ENCODE measurements at regions not wholly inside any gene's neighbourhood (a gene's known extent, or its start where the extent isn't known, plus 50 kb on each side); places are given as distances from the start of the nearest gene placed in this dataset.

- peaks cover 1 to 18% (median 5%) of the 10 kb centered on the region in 8 donors for H3K9me3 Mint-ChIP-seq
- no peaks in the 10 kb centered on the region for H3K27me3 ChIP-seq (ENCODE audit: insufficient read depth, low read length)
These were observed 511.2 kb downstream of the METTL4 start for GRCh38 chr18:2060086-2060485.

GRCh38 chr18:2070631-2071030, 500.7 kb downstream of the METTL4 start:
- Histone ChIP-seq H3K27me3 (ENCODE audit: insufficient read depth, low read length) (no peaks in the 10 kb centered on the region), H3K36me3 (ENCODE audit: insufficient read depth, low read length) (no peaks in the 10 kb centered on the region), H3K4me3 (ENCODE audit: low read length in 2 of 2) (no peak overlapping the region), H3K27ac (ENCODE audit: low read depth, low read length) (no peak overlapping the region), H3K4me1 (ENCODE audit: insufficient read depth, low read length) (no peaks in the 10 kb centered on the region), H3K9me3 (ENCODE audit: control insufficient read depth in 1 of 2, low read length in 2 of 2) (no peaks in the 10 kb centered on the region)
- no peak overlapping the region for H3K4me3 Mint-ChIP-seq
- H3K27me3 Mint-ChIP-seq: no peaks in the 10 kb centered on the region
- no peaks in the 10 kb centered on the region for H3K36me3 Mint-ChIP-seq
- DNase-seq: no peak
- intact Hi-C loops (cut with micrococcal nuclease): no loop called here
- H3K4me1 Mint-ChIP-seq: no peaks in the 10 kb centered on the region
- CTCF ChIA-PET (ENCODE audit: partially characterized antibody): interaction anchor here (1.1 kb wide), 1 partner anchor 13 kb away, joined by 3 read pairs; no protein-coding TSS in a partner anchor
- no peak overlapping the region for H3K27ac Mint-ChIP-seq
- peaks cover 0 to 6% (median 0%) of the 10 kb centered on the region in 8 donors for H3K9me3 Mint-ChIP-seq
- POLR2A ChIA-PET (ENCODE audit: partially characterized antibody): no interaction called here

More at GRCh38 chr18:2060086-2060485, 511.2 kb downstream of the METTL4 start:
- no peaks in the 10 kb centered on the region for H3K36me3 ChIP-seq (ENCODE audit: insufficient read depth, low read length)
- Mint-ChIP-seq H3K4me1 (no peaks in the 10 kb centered on the region), H3K4me3 (no peak overlapping the region), H3K27ac (no peak overlapping the region), H3K36me3 (no peaks in the 10 kb centered on the region), H3K27me3 (peaks cover 0 to 7% of the 10 kb centered on the region in 2 donors)
- H3K4me1 ChIP-seq (ENCODE audit: insufficient read depth, low read length): no peaks in the 10 kb centered on the region
- no peak overlapping the region for H3K27ac ChIP-seq (ENCODE audit: low read depth, low read length)
- DNase-seq: no peak
- ChIA-PET CTCF (ENCODE audit: partially characterized antibody) (no interaction called here), POLR2A (ENCODE audit: partially characterized antibody) (no interaction called here)
- no peaks in the 10 kb centered on the region for H3K9me3 ChIP-seq (ENCODE audit: control insufficient read depth in 1 of 2, low read length in 2 of 2)
- H3K4me3 ChIP-seq (ENCODE audit: low read length in 2 of 2): no peak overlapping the region
- intact Hi-C loops (cut with micrococcal nuclease): no loop called here

GRCh38 chr18:2075499-2075898, 495.8 kb downstream of the METTL4 start:
- DNase-seq: no peak
- H3K4me1 ChIP-seq (ENCODE audit: insufficient read depth, low read length): no peaks in the 10 kb centered on the region
- H3K36me3 ChIP-seq (ENCODE audit: insufficient read depth, low read length): no peaks in the 10 kb centered on the region
- Mint-ChIP-seq H3K36me3 (no peaks in the 10 kb centered on the region), H3K27me3 (peaks cover 3% of the 10 kb centered on the region in 2 donors), H3K27ac (no peak overlapping the region), H3K4me3 (no peak overlapping the region), H3K9me3 (peaks cover 0 to 4% (median 0%) of the 10 kb centered on the region in 8 donors), H3K4me1 (no peaks in the 10 kb centered on the region)
- intact Hi-C loops (cut with micrococcal nuclease): no loop called here
- CTCF ChIA-PET (ENCODE audit: partially characterized antibody): no interaction called here
- no peak overlapping the region for H3K27ac ChIP-seq (ENCODE audit: low read depth, low read length)
- no peak overlapping the region for H3K4me3 ChIP-seq (ENCODE audit: low read length in 2 of 2)
- no peaks in the 10 kb centered on the region for H3K27me3 ChIP-seq (ENCODE audit: insufficient read depth, low read length)
- H3K9me3 ChIP-seq (ENCODE audit: control insufficient read depth in 1 of 2, low read length in 2 of 2): no peaks in the 10 kb centered on the region
- POLR2A ChIA-PET (ENCODE audit: partially characterized antibody): no interaction called here

GRCh38 chr18:2082676-2083075, 488.6 kb downstream of the METTL4 start:
- Mint-ChIP-seq H3K4me3 (no peak overlapping the region), H3K36me3 (no peaks in the 10 kb centered on the region), H3K27ac (no peak overlapping the region), H3K27me3 (no peaks in the 10 kb centered on the region), H3K4me1 (no peaks in the 10 kb centered on the region), H3K9me3 (no peaks in the 10 kb centered on the region)
- no peaks in the 10 kb centered on the region for H3K9me3 ChIP-seq (ENCODE audit: control insufficient read depth in 1 of 2, low read length in 2 of 2)
- no peak overlapping the region for H3K4me3 ChIP-seq (ENCODE audit: low read length in 2 of 2)
- CTCF ChIA-PET (ENCODE audit: partially characterized antibody): no interaction called here
- POLR2A ChIA-PET (ENCODE audit: partially characterized antibody): no interaction called here
- intact Hi-C loops (cut with micrococcal nuclease): no loop called here
- no peak overlapping the region for H3K27ac ChIP-seq (ENCODE audit: low read depth, low read length)
- no peaks in the 10 kb centered on the region for H3K27me3 ChIP-seq (ENCODE audit: insufficient read depth, low read length)
- H3K4me1 ChIP-seq (ENCODE audit: insufficient read depth, low read length): no peaks in the 10 kb centered on the region
- no peak for DNase-seq
- H3K36me3 ChIP-seq (ENCODE audit: insufficient read depth, low read length): no peaks in the 10 kb centered on the region

GRCh38 chr18:2083691-2084090, 487.6 kb downstream of the METTL4 start:
- H3K9me3 ChIP-seq (ENCODE audit: control insufficient read depth in 1 of 2, low read length in 2 of 2): no peaks in the 10 kb centered on the region
- H3K4me3 Mint-ChIP-seq: no peak overlapping the region
- no peaks in the 10 kb centered on the region for H3K9me3 Mint-ChIP-seq
- no peaks in the 10 kb centered on the region for H3K36me3 Mint-ChIP-seq
- H3K4me1 ChIP-seq (ENCODE audit: insufficient read depth, low read length): no peaks in the 10 kb centered on the region
- POLR2A ChIA-PET (ENCODE audit: partially characterized antibody): no interaction called here
- H3K4me3 ChIP-seq (ENCODE audit: low read length in 2 of 2): no peak overlapping the region
- no peaks in the 10 kb centered on the region for H3K4me1 Mint-ChIP-seq
- CTCF ChIA-PET (ENCODE audit: partially characterized antibody): interaction anchor here (1.0 kb wide), 1 partner anchor 12 kb away, joined by 3 read pairs; no protein-coding TSS in a partner anchor
- no peaks in the 10 kb centered on the region for H3K27me3 ChIP-seq (ENCODE audit: insufficient read depth, low read length)
- no peak overlapping the region for H3K27ac ChIP-seq (ENCODE audit: low read depth, low read length)
- H3K27me3 Mint-ChIP-seq: no peaks in the 10 kb centered on the region
- H3K27ac Mint-ChIP-seq: no peak overlapping the region
- H3K36me3 ChIP-seq (ENCODE audit: insufficient read depth, low read length): no peaks in the 10 kb centered on the region
- intact Hi-C loops (cut with micrococcal nuclease): no loop called here
- no peak for DNase-seq

GRCh38 chr18:2086439-2086838, 484.9 kb downstream of the METTL4 start:
- Mint-ChIP-seq H3K27ac (no peak overlapping the region), H3K27me3 (no peaks in the 10 kb centered on the region), H3K4me3 (no peak overlapping the region), H3K4me1 (peaks cover 0 to 5% (median 2%) of the 10 kb centered on the region in 4 donors), H3K36me3 (no peaks in the 10 kb centered on the region), H3K9me3 (no peaks in the 10 kb centered on the region)
- Histone ChIP-seq H3K4me3 (ENCODE audit: low read length in 2 of 2) (no peak overlapping the region), H3K27ac (ENCODE audit: low read depth, low read length) (no peak overlapping the region), H3K9me3 (ENCODE audit: control insufficient read depth in 1 of 2, low read length in 2 of 2) (no peaks in the 10 kb centered on the region), H3K27me3 (ENCODE audit: insufficient read depth, low read length) (no peaks in the 10 kb centered on the region), H3K4me1 (ENCODE audit: insufficient read depth, low read length) (no peaks in the 10 kb centered on the region), H3K36me3 (ENCODE audit: insufficient read depth, low read length) (no peaks in the 10 kb centered on the region)
- no peak for DNase-seq
- intact Hi-C loops (cut with micrococcal nuclease): no loop called here
- ChIA-PET POLR2A (ENCODE audit: partially characterized antibody) (no interaction called here), CTCF (ENCODE audit: partially characterized antibody) (no interaction called here)

- POLR2A ChIA-PET (ENCODE audit: partially characterized antibody): no interaction called here
- intact Hi-C loops (cut with micrococcal nuclease): no loop called here
These were observed 483.2 kb downstream of the METTL4 start for GRCh38 chr18:2087877-2088673.

More at GRCh38 chr18:2087877-2088673, 483.2 kb downstream of the METTL4 start:
- Mint-ChIP-seq H3K27ac (no peak overlapping the region), H3K36me3 (no peaks in the 10 kb centered on the region), H3K4me1 (peaks cover 0 to 5% (median 2%) of the 10 kb centered on the region in 4 donors), H3K4me3 (no peak overlapping the region), H3K27me3 (no peaks in the 10 kb centered on the region), H3K9me3 (no peaks in the 10 kb centered on the region)
- no peaks in the 10 kb centered on the region for H3K27me3 ChIP-seq (ENCODE audit: insufficient read depth, low read length)
- CTCF ChIA-PET (ENCODE audit: partially characterized antibody): interaction anchor here (1.1 kb wide), 1 partner anchor 16 kb away, joined by 6 read pairs; no protein-coding TSS in a partner anchor
- no peak for DNase-seq
- H3K36me3 ChIP-seq (ENCODE audit: insufficient read depth, low read length): no peaks in the 10 kb centered on the region
- H3K4me1 ChIP-seq (ENCODE audit: insufficient read depth, low read length): no peaks in the 10 kb centered on the region
- H3K27ac ChIP-seq (ENCODE audit: low read depth, low read length): no peak overlapping the region
- no peaks in the 10 kb centered on the region for H3K9me3 ChIP-seq (ENCODE audit: control insufficient read depth in 1 of 2, low read length in 2 of 2)
- H3K4me3 ChIP-seq (ENCODE audit: low read length in 2 of 2): no peak overlapping the region
